Heart right ventricle (tissue), 16 donors: ENCODE measurements at regions not wholly inside any gene's neighbourhood (a gene's known extent, or its start where the extent isn't known, plus 50 kb on each side); places are given as distances from the start of the nearest gene placed in this dataset.

Experiments used
- ATAC-seq, 8 donors: fragments of 200-7000 bp; cut with Tn5 transposase; one replicate each; pipeline ENCODE4 v1.9.1; 2020; ENCODE audit warnings: mild to moderate bottlenecking in 8 of 8, moderate library complexity in 8 of 8, moderate number of reproducible peaks in 1 of 8
- DNase-seq, 2 donors: peaks; one replicate each; pipeline ENCODE4 v3.0.0-alpha.2; 2020
- H3K27ac ChIP-seq, 10 donors: fragments of 200-600 bp; sonication (generic) in 2 of 10; one replicate each; pipeline versions ENCODE4 v1.5.0 to v1.8.0; 2020 to 2022; ENCODE audit warnings: mild to moderate bottlenecking in 3 of 10
- H3K27me3 ChIP-seq, 7 donors: fragments of 200-600 bp; one replicate each; pipeline ENCODE4 v1.8.0; 2021 to 2022; ENCODE audit warnings: mild to moderate bottlenecking in 2 of 7
- H3K36me3 ChIP-seq, 9 donors: fragments of 200-600 bp; sonication (generic) in 1 of 9; one replicate each; pipeline versions ENCODE4 v1.5.0 to v1.8.0; 2020 to 2022; ENCODE audit warnings: mild to moderate bottlenecking in 2 of 9
- H3K4me1 ChIP-seq, 9 donors: fragments of 200-600 bp; sonication (generic) in 1 of 9; one replicate each; pipeline versions ENCODE4 v1.5.0 to v1.8.0; 2020 to 2022; ENCODE audit warnings: mild to moderate bottlenecking in 4 of 9
- H3K4me3 ChIP-seq, 10 donors: fragments of 200-600 bp; sonication (generic) in 2 of 10; one replicate each; pipeline versions ENCODE4 v1.5.0 to v1.8.0; 2020 to 2022; ENCODE audit warnings: mild to moderate bottlenecking in 7 of 10, moderate library complexity in 2 of 10
- H3K9me3 ChIP-seq, 11 donors: fragments of 200-600 bp in 10 of 11; sonication (generic) in 2 of 11; one replicate each; pipeline versions ENCODE4 v1.5.0 to v1.8.0; 2013 to 2022; ENCODE audit warnings: mild to moderate bottlenecking in 2 of 11, control low read depth in 1 of 11, moderate library complexity in 1 of 11
- CTCF ChIP-seq, 9 donors: fragments of 200-600 bp; sonication (generic) in 2 of 9; IDR thresholded peaks; one replicate each; pipeline versions ENCODE4 v1.5.0 to v1.8.0; 2021 to 2022; ENCODE audit warnings: antibody characterized with exemption in 9 of 9, mild to moderate bottlenecking in 5 of 9, moderate library complexity in 1 of 9
- WGBS, 2 donors: extraction: QIAGEN DNeasy Blood & Tissue Kit; methylation state at CpG; one replicate each; pipeline ENCODE4 v1.1.7; 2013; ENCODE audit warnings: inconsistent platforms in 1 of 2; 5-methylcytosine and 5-hydroxymethylcytosine counted together
- intact Hi-C, 10 donors: fragments of 100-400 bp; cut with DNase I; formaldehyde crosslinking; loops; one replicate each; pipeline versions ENCODE4 v1.11.1 to v1.14.2; 2022
- donor health status: Arrhythmogenic right ventricular cardiomyopathy.
- donor health status: ischemic (EF 13 %, LVEDD 7.1; RV severe dilation, severe dysfunction).
- donor health status: healthy with polysubstance abuse.
- donor health status: DM: no; HTN: yes; CAD: no.
- donor health status: DM: no; HTN: no; CAD: no.
- donor health status: ischemic (EF 25% LVEDD 6.9; RV normal size, moderate dysfunction).
- donor health status: ischemic (EF 25% LVEDD 5.7; RV mildly dilated, moderate dysfunction).
- donor health status: healthy.
- donor health status: DM: yes; HTN: yes; CAD: no.
- donor health status: Ischemic cardiomyopathy.
- donor health status: ischemic (EF 35%, LVEDD 5.7; RV mildly dilated, moderate dysfunction).
- donor health status: nonischemic (EF 11% LVEDD 7.7; RV severe dilation, severe dysfunction).
- donor health status: DM: yes; HTN: yes; CAD: no.
- donor health status: PGD.
- donor health status: ischemic (EF 29% LVEDD 5.4; RV normal size, mild dysfunction).
- donor health status: nonischemic (EF 23%, LVEDD 6.1; RV moderate dilation, normal function).

- no peak for TF ChIP-seq CTCF (IDR thresholded peaks at IDR 0.05)
These were observed 120.0 kb upstream of the HS3ST4 start for GRCh38 chr16:25571712-25572111.

DNA sequence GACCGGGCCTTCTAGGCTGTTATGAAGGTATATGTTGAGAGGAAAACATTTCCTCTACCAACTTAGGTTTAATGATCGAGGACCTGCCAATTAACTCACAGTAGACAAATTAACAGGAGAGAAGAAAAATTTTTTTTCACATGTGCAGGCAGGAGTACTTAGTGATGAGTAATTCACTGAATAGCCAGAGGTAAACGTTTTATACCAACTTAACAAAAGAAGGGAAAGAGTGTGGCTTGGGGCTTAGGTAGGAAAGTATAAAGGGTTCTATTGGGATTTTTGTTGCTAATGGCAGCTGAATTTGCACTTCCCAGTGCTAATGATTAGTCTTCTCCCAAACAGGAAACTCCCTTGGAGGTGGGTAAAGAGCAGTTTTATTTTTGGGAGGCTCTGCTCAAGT is 121.6 kb upstream of the HS3ST4 start:
- 63 to 75% methylated on average over 3 of the region's 3 CpGs for WGBS, 2 donors
- H3K27me3 ChIP-seq: no peaks in the 10 kb centered on the region
- DNase-seq (no peak), ATAC-seq (no peak)
- peaks cover 0 to 11% (median 0%) of the 10 kb centered on the region in 11 donors for H3K9me3 ChIP-seq
- no peak for TF ChIP-seq CTCF (IDR thresholded peaks at IDR 0.05)
- no peaks in the 10 kb centered on the region for H3K36me3 ChIP-seq
- H3K4me3 ChIP-seq: no peak overlapping the region
- no peak overlapping the region for H3K27ac ChIP-seq
- no peaks in the 10 kb centered on the region for H3K4me1 ChIP-seq
- intact Hi-C loops: no loop called here

More at GRCh38 chr16:25571712-25572111, 120.0 kb upstream of the HS3ST4 start:
- H3K36me3 ChIP-seq: no peaks in the 10 kb centered on the region
- no peaks in the 10 kb centered on the region for H3K27me3 ChIP-seq
- no peak for DNase-seq
- 63 to 92% methylated on average over 2 of the region's 2 CpGs for WGBS, 2 donors
- no peak overlapping the region for H3K4me3 ChIP-seq
- no peak overlapping the region for H3K27ac ChIP-seq
- intact Hi-C loops: no loop called here
- no peaks in the 10 kb centered on the region for H3K4me1 ChIP-seq
- peaks cover 0 to 11% (median 0%) of the 10 kb centered on the region in 11 donors for H3K9me3 ChIP-seq
- ATAC-seq: no peak

DNA sequence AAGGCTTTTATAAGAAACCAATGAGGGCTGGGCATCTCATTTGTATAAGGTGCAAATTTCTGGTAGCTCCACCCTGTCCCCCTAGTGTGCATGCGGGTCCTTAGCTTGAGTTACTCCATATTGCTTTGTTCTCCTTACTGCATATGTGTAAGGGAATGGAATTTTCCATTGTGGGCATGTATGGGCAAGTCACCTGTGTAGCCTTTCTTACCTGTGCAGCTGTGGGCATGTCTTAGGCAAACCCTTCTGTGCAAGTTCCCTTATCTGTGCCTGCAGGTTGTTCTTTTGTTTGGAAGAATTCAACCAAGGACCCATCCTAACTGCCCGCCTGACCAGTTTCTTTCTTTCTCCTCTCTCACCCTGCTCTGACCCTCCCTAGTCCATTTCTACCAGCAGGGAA is 122.8 kb upstream of the HS3ST4 start:
- 80 to 85% methylated on average over 2 of the region's 2 CpGs for WGBS, 2 donors
- ATAC-seq (no peak), DNase-seq (no peak)
- Histone ChIP-seq H3K4me3 (no peak overlapping the region), H3K4me1 (no peaks in the 10 kb centered on the region), H3K9me3 (peaks cover 0 to 11% (median 0%) of the 10 kb centered on the region in 11 donors), H3K36me3 (no peaks in the 10 kb centered on the region), H3K27me3 (no peaks in the 10 kb centered on the region), H3K27ac (no peak overlapping the region)
- intact Hi-C loops: no loop called here
- no peak for TF ChIP-seq CTCF (IDR thresholded peaks at IDR 0.05)

GRCh38 chr16:25566183-25566582 is 125.6 kb upstream of the HS3ST4 start:
- 54 to 72% methylated on average over 3 of the region's 3 CpGs for WGBS, 2 donors
- Histone ChIP-seq H3K4me1 (no peaks in the 10 kb centered on the region), H3K27me3 (no peaks in the 10 kb centered on the region), H3K4me3 (no peak overlapping the region), H3K27ac (no peak overlapping the region), H3K36me3 (no peaks in the 10 kb centered on the region), H3K9me3 (peaks cover 0 to 13% (median 4%) of the 10 kb centered on the region in 11 donors)
- ATAC-seq (no peak), DNase-seq (no peak)
- intact Hi-C loops: no loop called here
- TF ChIP-seq CTCF (IDR thresholded peaks at IDR 0.05): no peak
